Esophagus muscularis mucosa (tissue), 4 donors: ENCODE measurements at regions not wholly inside any gene's neighbourhood (a gene's known extent, or its start where the extent isn't known, plus 50 kb on each side); places are given as distances from the start of the nearest gene placed in this dataset.

Experiments
- DNase-seq: peaks from one replicate; pipeline ENCODE4 v3.0.0-alpha.2; 2017; ENCODE audit errors: extremely low spot score
- H3K27ac ChIP-seq, 4 donors: fragments of 200-600 bp; sonication (generic); replicated peaks in 1 of 4; 1 replicate in 3 of 4; 2 replicates in 1 of 4; pipeline ENCODE4 v1.5.1; 2016 to 2019; ENCODE audit warnings: mild to moderate bottlenecking in 1 of 4
- H3K27me3 ChIP-seq, 4 donors: fragments of 200-600 bp; sonication (generic); one replicate each; pipeline versions ENCODE4 v1.5.1 to v1.6.0; 2016 to 2019
- H3K36me3 ChIP-seq, 4 donors: fragments of 200-600 bp; sonication (generic); one replicate each; pipeline ENCODE4 v1.5.1; 2016 to 2019
- H3K4me1 ChIP-seq, 4 donors: fragments of 200-600 bp; sonication (generic); one replicate each; pipeline ENCODE4 v1.5.1; 2016 to 2019
- H3K4me3 ChIP-seq, 4 donors: fragments of 200-600 bp; sonication (generic); 1 replicate in 2 of 4; 2 replicates in 2 of 4; pipeline ENCODE4 v1.5.1; 2016 to 2019; ENCODE audit warnings: mild to moderate bottlenecking in 4 of 4, moderate library complexity in 1 of 4
- H3K9me3 ChIP-seq, 4 donors: fragments of 200-600 bp; sonication (generic); 1 replicate in 3 of 4; 2 replicates in 1 of 4; pipeline ENCODE4 v1.5.1; 2016 to 2019
- EP300 ChIP-seq: sonication (generic); formaldehyde crosslinking; IDR thresholded peaks from one replicate; pipeline ENCODE4 v1.6.1; 2017; ENCODE audit warnings: antibody characterized with exemption
- POLR2A ChIP-seq: fragments of 450-650 bp; IDR thresholded peaks from one replicate; pipeline ENCODE4 v1.6.1; 2017; ENCODE audit warnings: antibody characterized with exemption, moderate library complexity, mild to moderate bottlenecking, low read depth
- POLR2AphosphoS5 ChIP-seq, 2 donors: sonication (generic); formaldehyde crosslinking; IDR thresholded peaks; one replicate each; pipeline ENCODE4 v1.6.1; 2017; ENCODE audit warnings: antibody characterized with exemption in 2 of 2
- whole genome bisulfite sequencing: methylation state at CpG from one replicate; pipeline ENCODE4 v1.1.5; 2018; 5-methylcytosine and 5-hydroxymethylcytosine counted together
- intact Hi-C: fragments of 100-400 bp; cut with DNase I; formaldehyde crosslinking; loops from one replicate; pipeline ENCODE4 v1.15.1; 2023
- TF ChIP-seq, protein P1 (sequence below), 3 experiments: fragments of 200-600 bp in 2 of 3; fragments of 450-650 bp in 1 of 3; sonication (generic) in 2 of 3; IDR thresholded peaks; one replicate each; pipeline ENCODE4 v1.5.1; 2017 to 2019; ENCODE audit warnings: antibody characterized with exemption in 3 of 3, mild to moderate bottlenecking in 2 of 3, moderate library complexity in 1 of 3

DNA sequence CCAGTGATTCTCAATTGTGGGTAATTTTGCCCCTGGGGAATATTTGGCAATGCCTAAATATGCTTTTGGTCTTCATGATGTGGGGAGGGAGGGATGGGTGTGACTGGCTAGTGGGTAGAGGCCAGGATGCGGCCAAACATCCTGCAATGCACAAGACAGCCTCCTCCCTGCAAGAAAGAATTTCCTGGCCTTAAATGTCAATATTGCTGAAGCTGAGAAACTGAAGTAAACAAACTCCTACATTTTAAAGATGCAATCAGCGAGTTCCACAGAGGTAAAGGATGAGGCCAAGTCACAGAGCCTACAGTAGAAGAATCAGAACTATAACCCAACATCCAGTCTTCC lies 272.9 kb upstream of the EPHA4 start:
- no peak overlapping the region for H3K27ac ChIP-seq
- no peak for TF ChIP-seq EP300
- TF ChIP-seq, protein P1, sequence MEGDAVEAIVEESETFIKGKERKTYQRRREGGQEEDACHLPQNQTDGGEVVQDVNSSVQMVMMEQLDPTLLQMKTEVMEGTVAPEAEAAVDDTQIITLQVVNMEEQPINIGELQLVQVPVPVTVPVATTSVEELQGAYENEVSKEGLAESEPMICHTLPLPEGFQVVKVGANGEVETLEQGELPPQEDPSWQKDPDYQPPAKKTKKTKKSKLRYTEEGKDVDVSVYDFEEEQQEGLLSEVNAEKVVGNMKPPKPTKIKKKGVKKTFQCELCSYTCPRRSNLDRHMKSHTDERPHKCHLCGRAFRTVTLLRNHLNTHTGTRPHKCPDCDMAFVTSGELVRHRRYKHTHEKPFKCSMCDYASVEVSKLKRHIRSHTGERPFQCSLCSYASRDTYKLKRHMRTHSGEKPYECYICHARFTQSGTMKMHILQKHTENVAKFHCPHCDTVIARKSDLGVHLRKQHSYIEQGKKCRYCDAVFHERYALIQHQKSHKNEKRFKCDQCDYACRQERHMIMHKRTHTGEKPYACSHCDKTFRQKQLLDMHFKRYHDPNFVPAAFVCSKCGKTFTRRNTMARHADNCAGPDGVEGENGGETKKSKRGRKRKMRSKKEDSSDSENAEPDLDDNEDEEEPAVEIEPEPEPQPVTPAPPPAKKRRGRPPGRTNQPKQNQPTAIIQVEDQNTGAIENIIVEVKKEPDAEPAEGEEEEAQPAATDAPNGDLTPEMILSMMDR (IDR thresholded peaks at IDR 0.05): no peak
- TF ChIP-seq POLR2AphosphoS5 (IDR thresholded peaks at IDR 0.05): no peak
- TF ChIP-seq POLR2A: no peak

DNA sequence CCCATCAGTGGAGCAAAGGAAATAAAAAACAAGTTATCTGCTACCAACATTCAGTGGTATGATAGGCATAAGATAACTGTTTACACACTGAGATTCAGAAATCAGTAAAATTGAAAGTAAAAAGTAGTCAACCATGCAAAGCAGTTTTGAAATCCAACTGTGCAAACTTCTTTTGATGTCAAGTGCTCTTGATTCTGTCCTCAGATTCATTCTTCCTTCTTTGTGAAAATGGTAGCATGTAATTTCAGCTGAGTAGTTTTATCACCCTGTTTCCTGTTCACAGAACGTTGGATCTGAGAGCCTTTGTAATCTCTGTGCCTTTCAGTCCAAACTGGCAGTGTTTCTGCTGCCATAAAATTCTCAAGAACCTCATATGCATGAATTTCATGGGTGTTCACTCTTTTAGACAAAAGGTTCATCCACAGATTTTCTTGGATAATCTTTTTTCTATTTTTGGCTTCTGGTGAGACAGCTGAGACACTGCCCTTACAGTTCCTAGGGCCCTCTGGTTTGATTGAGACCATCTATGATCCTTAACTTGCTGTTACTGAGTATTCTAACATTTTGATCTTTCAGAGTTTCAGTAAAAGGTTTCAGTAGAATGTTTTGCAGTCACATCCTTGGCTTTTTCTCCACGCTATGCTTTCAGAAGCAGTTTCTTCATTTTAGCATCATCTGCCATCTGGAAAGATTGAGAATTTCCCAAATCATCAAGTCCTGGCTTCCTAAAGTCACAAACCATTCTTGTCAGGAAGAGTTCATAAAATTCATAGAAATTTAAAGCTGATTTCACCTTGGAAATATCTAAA lies 272.3 kb upstream of the EPHA4 start:
- no peak for DNase-seq
- H3K9me3 ChIP-seq: no peaks in the 10 kb centered on the region
- no peaks in the 10 kb centered on the region for H3K27me3 ChIP-seq
- WGBS: 45% methylated on average over 2 of the region's 2 CpGs
- H3K27ac ChIP-seq: no peak overlapping the region
- no peak overlapping the region for H3K4me3 ChIP-seq
- H3K4me1 ChIP-seq: peaks cover 0 to 8% (median 0%) of the 10 kb centered on the region in 4 donors
- intact Hi-C loops: no loop called here
- H3K36me3 ChIP-seq: no peaks in the 10 kb centered on the region
- TF ChIP-seq POLR2A (no peak), EP300 (no peak), POLR2AphosphoS5 (IDR thresholded peaks at IDR 0.05) (no peak)
- TF ChIP-seq, protein P1 (IDR thresholded peaks at IDR 0.05): no peak

More for the DNA sequence above, 272.9 kb upstream of the EPHA4 start:
- Histone ChIP-seq H3K9me3 (no peaks in the 10 kb centered on the region), H3K27me3 (no peaks in the 10 kb centered on the region), H3K36me3 (no peaks in the 10 kb centered on the region), H3K4me1 (peaks cover 0 to 8% (median 0%) of the 10 kb centered on the region in 4 donors), H3K4me3 (no peak overlapping the region)
- no peak for DNase-seq
- intact Hi-C loops: no loop called here
- WGBS: 80% methylated on average over 2 of the region's 2 CpGs

DNA sequence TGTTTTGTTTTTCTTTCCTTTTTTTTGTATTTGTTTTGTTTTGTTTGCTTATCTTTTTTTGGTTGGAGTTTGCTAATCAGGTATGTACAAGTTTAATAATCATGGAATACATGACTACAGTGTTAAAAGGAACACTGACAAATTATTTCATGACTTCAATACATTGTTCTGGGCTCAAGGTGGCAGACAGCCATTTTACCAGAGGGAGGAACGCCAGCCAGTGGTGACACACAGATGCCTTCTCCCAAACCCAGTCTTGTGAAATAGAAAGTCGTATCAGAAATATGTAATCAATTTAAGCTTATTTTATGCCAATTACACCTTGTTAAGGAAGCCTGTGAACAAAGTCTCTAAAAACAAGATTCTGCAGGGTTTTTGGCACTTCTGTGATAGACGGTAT lies 264.0 kb upstream of the EPHA4 start:
- H3K4me3 ChIP-seq: no peak overlapping the region
- no peaks in the 10 kb centered on the region for H3K9me3 ChIP-seq
- H3K4me1 ChIP-seq: peaks cover 0 to 18% (median 2%) of the 10 kb centered on the region in 4 donors
- H3K27me3 ChIP-seq: no peaks in the 10 kb centered on the region
- WGBS: 38% methylated on average over 3 of the region's 3 CpGs
- intact Hi-C loops: no loop called here
- DNase-seq: no peak
- no peaks in the 10 kb centered on the region for H3K36me3 ChIP-seq
- TF ChIP-seq, protein P1 (IDR thresholded peaks at IDR 0.05): no peak
- TF ChIP-seq POLR2AphosphoS5 (IDR thresholded peaks at IDR 0.05) (no peak), EP300 (no peak), POLR2A (no peak)
- peak overlapping the region in 1 of 4 donors; percentile 2 for H3K27ac ChIP-seq

DNA sequence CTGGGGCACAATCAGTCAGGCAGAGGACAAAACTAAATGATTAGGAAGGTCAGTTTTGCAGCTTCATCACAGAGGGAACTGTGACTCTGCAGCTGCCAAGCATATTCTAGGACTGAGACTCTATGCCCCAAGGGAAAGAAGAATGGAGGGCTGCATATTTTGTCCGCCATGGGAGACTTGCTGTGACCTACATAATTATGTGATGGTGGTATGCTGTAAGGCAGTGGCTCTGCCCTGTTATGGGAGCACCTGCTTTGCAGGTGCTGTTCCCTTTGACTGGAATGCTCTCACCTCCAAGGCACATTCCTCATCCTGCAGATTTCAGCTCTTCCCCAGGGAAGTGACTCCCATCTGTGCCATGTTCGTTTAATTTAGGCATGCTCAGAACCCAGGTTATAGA lies 261.9 kb upstream of the EPHA4 start:
- no peak for TF ChIP-seq POLR2AphosphoS5 (IDR thresholded peaks at IDR 0.05)
- TF ChIP-seq, protein P1 (IDR thresholded peaks at IDR 0.05): no peak
- no peak for TF ChIP-seq POLR2A
- no peak for TF ChIP-seq EP300
- WGBS: 79% methylated on average over 2 of the region's 2 CpGs
- no peaks in the 10 kb centered on the region for H3K27me3 ChIP-seq
- intact Hi-C loops: no loop called here
- no peak overlapping the region for H3K27ac ChIP-seq
- no peaks in the 10 kb centered on the region for H3K9me3 ChIP-seq
- no peaks in the 10 kb centered on the region for H3K36me3 ChIP-seq
- no peak for DNase-seq
- H3K4me1 ChIP-seq: peaks cover 0 to 18% (median 2%) of the 10 kb centered on the region in 4 donors
- H3K4me3 ChIP-seq: no peak overlapping the region

DNA sequence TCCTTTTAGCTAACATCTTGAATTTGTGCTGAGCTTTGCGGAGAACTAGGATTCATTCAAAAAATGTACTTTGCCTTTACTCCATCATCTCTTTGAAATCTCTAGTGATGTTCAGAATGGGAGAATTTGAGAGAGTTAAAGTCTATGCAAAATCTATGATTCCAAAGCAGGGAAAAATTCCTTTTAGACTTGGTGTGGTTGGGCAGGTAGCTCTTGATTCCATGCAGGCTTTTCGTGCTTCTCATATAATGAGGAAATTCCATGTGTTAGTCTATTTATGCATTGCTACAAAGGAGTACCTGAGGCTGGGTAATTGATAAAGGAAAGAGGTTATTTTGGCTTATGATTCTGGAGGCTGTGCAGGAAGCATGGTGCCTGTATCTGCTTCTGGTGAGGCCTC lies 258.9 kb upstream of the EPHA4 start:
- peaks cover 0 to 8% (median 0%) of the 10 kb centered on the region in 4 donors for H3K4me1 ChIP-seq
- no peak overlapping the region for H3K4me3 ChIP-seq
- TF ChIP-seq, protein P1 (IDR thresholded peaks at IDR 0.05): no peak
- TF ChIP-seq POLR2A (no peak), POLR2AphosphoS5 (IDR thresholded peaks at IDR 0.05) (no peak), EP300 (no peak)
- H3K27me3 ChIP-seq: no peaks in the 10 kb centered on the region
- H3K27ac ChIP-seq: no peak overlapping the region
- H3K36me3 ChIP-seq: no peaks in the 10 kb centered on the region
- WGBS: 83% methylated on average over 2 of the region's 2 CpGs
- intact Hi-C loops: no loop called here
- DNase-seq: no peak
- H3K9me3 ChIP-seq: no peaks in the 10 kb centered on the region
